ENCODE measurements at regions not wholly inside any gene's neighbourhood (a gene's known extent, or its start where the extent isn't known, plus 50 kb on each side); places are given as distances from the start of the nearest gene placed in this dataset.
A peak's percentile ranks its signal among the peaks of the same experiment; 100 is the strongest.

DNA sequence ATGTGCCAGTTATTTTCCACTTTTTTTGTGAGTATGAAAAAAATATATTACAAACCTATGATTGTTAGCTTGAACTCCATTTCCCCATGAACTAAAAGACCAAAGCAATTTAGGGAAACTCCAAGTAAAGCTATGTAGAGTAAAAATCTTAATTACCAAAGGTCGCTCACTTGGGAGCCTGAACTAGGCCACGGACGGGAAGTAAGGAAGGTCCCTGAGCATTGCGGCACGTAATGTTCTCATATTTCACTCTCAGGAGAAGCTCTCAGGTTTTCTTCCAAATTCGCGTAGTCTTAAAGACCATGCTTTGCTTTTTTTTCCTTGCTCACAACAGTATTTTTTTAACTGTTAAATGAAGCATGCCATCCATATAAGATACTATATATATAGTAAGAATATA is 215.3 kb upstream of the RARB start:
- no peak for DNase-seq (ENCODE audit: low read depth)

DNA sequence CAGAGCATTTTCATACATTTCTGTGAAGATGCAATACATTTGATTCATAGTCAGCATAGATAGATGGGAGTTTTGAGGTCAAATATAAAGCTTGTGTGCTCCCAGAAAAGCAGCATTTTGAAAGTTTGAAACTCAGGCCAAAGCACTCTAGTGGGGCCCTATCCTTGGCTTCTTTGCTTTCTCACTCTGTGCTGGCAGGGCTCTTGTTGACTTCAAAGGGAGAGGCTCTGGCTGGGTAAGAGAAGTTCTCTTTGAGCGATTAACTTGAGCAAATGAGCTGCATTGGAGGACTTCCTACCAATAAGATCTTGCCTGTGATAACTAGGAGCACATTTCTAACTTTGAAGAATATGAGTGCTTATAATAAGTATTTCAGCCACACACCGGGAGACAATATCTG is 214.0 kb upstream of the RARB start:
- DNase-seq (ENCODE audit: low read depth), result no peak

- no peak for DNase-seq (ENCODE audit: low read depth)
These were observed 209.7 kb upstream of the RARB start for GRCh38 chr3:25218362-25218761.

GRCh38 chr3:25226747-25227146 is 201.3 kb upstream of the RARB start:
- DNase-seq (ENCODE audit: low read depth), result no peak

GRCh38 chr3:25229586-25229985 is 198.5 kb upstream of the RARB start:
- no peak for DNase-seq (ENCODE audit: low read depth)

- no peak for DNase-seq (ENCODE audit: low read depth)
These were observed 193.0 kb upstream of the RARB start for GRCh38 chr3:25235031-25235430.

DNA sequence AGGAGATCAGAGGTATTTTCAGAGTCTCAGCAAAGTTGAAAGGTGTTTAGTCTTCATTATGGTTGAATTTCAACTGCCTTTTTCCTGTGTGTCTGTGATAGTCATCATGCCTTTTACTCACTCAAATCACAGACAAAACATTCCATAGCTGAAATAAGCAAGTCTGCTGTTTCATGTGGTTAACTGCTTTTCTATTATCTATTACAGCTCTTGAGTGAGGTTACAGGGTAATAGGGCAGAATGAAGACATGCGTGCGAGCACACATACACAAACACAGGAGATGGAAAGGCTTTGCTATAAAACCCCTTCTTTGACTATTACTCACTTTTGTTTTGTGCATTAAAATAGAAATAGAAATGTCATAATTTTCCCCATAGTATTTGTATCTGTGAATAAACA is 192.6 kb upstream of the RARB start:
- DNase-seq (ENCODE audit: low read depth), result no peak

DNA sequence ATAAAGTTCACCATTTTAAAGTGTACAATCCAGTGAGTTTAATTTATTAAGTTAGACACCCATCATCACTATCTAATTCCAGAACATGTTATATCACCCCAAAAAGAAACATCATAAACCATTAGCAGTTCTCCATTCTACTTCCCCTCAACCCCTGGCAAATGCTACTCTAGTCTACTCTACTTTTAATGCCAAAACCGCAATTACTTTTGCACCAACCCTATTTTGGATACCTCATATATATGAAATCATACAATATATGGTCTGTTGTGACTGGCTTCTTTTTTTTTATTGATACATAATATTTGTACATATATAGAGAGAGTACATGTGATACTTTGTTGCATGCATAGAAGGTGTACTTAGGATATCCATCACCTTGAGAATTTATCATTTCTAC is 190.5 kb upstream of the RARB start:
- no peak for DNase-seq (ENCODE audit: low read depth)

- no peak for DNase-seq (ENCODE audit: low read depth)
These were observed 189.0 kb upstream of the RARB start for GRCh38 chr3:25239042-25239441.

- no peak for DNase-seq (ENCODE audit: low read depth)
These were observed 181.2 kb upstream of the RARB start for GRCh38 chr3:25246913-25247312.

- no peak for DNase-seq (ENCODE audit: low read depth)
These were observed 175.8 kb upstream of the RARB start for GRCh38 chr3:25252291-25252690.

GRCh38 chr3:25257026-25257425 is 171.0 kb upstream of the RARB start:
- DNase-seq (ENCODE audit: low read depth), result peak; percentile 60

DNA sequence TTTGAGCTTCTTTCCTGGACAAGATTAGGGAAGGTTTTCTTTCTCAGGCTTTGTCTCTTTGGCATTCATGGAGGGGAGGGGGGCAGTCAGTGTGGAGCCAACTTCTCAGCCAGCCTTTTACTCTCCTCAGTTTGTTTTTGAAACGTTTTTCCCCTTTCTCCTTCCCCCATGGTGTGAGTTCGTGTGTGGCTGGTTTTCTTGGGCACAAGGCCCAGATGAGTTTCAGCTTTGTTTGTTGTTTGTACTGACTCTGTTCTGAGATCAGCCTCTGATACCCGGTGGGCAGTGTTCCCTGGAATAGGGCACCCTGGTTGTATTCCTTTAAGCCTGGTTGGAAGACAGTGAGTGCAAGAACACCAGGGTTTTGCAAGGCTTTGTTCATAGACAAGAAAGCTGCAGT is 168.2 kb upstream of the RARB start:
- no peak for DNase-seq (ENCODE audit: low read depth)

- DNase-seq (ENCODE audit: low read depth), result no peak
These were observed 165.7 kb upstream of the RARB start for GRCh38 chr3:25262322-25262721.

- no peak for DNase-seq (ENCODE audit: low read depth)
These were observed 162.8 kb upstream of the RARB start for GRCh38 chr3:25265284-25265683.

DNA sequence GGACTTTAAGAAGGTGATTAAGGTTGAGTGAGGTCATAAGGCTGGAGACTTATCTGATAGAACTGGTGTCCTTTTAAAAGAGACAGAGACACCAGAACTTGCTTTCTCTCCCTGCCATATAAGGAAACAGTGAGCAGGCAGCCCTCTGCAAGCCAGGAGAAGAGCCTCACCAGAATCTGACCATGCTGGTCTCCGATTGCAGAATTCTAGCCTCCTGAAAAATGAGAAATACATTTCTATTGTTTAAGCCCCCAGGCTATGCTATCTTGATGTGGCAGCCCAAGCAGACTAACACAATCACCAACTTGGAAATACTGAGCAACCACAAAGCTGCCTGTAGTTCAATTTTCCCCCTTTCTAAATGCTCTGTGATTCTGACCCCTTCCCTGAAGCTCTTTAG is 161.4 kb upstream of the RARB start:
- no peak for DNase-seq (ENCODE audit: low read depth)

GRCh38 chr3:25272090-25272489 is 156.0 kb upstream of the RARB start:
- DNase-seq (ENCODE audit: low read depth), result no peak

DNA sequence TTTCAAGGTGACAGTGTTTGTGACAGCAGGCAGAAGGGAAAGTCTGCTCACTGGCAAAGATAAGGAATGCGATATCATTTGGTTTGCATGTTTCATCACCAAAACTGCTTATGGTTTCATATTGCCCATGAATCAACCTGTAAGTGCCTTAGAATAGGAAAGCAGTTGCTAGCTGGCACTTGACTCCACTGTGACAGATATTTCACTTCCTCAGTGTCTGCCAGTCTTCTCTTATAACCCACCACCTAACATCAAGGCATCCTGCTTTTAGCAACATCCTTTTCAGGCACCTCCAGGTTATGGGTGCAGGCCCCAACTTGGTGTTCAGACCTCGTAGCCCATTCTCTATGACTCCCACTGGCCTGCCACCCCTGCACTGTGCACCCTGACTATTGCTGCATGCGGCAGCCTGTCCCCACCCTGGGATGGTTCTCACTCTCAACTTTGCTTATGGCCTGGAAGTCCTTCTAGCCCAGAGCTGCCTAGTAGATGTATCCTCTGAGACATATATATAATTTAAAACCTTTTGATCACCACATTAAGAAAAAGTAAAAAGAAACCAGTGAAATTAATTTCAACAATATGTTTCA is 154.4 kb upstream of the RARB start:
- DNase-seq (ENCODE audit: low read depth), result no peak

GRCh38 chr3:25277503-25277902 is 150.6 kb upstream of the RARB start:
- DNase-seq (ENCODE audit: low read depth), result no peak

DNA sequence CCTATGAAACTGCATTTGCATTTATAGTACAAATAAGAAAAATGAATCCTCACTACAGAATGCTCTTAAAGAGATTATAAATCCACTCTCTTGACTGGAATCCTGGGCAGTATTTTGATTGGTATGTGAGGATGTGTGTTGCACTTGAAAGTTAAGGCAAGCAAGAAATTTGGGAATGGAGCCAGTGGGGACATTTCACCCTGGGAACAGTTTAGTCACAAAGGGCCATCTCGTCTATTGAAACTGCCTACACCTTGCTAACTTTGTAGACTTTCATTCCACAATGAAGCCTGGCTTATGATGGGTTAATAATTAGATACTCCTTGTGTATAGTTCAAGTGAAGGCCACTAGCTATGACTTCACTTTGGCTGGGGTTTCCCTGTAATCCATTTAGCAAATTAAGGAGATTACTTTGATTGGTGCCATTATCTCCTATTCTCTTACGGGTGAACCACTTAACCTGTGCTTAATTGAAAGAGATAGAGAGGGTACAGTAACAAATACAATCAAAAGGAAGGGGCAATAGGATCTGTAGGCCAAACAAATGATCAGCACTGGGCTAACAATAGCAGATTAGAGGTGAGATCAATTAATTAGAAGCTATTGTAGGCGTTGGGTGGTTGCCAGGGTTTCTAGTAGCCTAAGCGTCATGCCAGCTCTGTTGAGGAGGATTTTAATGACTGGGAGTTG is 146.9 kb upstream of the RARB start:
- DNase-seq (ENCODE audit: low read depth), result no peak

DNA sequence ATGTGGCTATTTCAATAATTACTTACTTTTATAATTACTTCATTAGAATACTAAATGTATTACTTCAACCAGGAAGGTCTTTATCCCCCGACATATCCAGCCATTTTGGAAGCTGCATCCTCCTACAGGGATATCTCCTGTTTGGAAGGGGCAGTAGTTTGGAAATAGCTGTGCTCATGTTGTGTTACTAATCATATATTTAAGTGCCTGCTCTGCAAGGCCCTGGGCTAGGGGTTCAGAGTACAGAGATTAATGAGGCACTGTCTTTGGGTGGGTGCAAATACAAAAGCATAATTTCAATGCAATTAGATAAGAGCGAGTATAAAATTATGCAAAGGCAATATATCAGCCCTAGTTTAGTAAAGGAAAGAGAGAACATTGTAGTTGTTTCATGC is 146.3 kb upstream of the RARB start:
- no peak for DNase-seq (ENCODE audit: low read depth)

DNA sequence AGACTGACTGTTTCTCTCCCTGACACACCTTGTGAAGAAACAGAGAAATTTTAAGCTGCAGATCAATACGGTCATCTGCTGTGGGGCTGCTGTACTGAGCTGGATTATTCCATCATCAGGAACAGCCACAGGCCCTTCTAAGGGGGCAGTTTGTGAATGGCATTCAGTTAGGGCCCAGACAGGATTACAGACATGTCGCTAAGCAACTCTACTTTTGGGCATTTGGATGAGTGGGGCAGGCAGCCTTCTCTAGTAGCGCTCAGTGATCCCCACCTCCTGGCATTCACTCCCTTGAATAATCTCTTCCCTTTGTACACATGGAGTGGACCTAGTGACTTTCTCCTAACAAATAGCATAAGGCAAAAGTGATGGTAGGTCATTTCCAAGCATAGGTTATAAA is 144.4 kb upstream of the RARB start:
- DNase-seq (ENCODE audit: low read depth), result no peak

DNA sequence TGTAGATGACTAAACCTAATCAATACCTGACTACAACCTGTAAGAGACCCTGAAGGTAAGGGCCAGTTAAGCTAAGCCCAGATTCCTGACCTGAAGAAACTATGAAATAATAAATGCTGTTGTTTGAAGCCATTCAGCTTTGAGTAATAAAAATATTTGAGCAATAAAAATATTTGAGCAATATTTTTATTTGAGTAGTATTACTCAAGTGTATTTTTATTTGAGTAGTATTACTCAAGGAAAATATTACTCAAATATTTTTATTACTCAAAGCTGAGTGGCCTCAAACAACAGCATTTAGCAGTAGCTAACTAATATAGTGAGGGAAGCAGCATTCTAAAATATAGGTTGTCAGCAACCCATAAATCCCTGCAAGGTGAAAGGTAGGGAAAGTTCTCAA is 143.8 kb upstream of the RARB start:
- DNase-seq (ENCODE audit: low read depth), result no peak

DNA sequence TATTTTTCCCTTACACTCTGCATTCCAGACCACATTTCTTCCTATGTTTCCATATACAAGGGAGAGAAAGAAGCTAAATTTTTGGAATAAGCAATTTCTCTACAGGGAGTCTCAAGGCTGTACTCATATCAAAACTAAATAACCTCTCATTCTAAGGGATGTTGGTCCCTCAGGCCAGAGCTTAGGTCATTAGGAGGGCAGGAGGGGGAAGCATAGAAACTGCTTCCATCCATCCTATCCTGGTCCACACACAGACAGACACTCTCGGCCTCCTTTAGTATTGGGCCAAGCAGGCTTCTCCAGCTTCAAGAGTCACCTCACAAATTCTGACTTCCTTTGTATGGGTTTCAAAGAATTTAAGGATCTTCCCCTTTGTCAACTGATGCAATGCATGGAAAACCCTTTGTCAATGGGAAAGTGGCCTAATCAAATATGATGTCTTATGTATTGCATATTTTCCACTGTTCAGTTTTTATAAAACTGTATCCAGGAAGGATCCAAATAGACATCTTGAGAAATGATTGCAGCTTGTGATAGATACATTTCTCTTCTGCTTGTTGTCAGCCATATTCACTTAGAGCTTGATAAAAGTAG is 140.7 kb upstream of the RARB start:
- DNase-seq (ENCODE audit: low read depth), result no peak
